Neural progenitor cell (in vitro differentiated cells): ENCODE measurements at regions not wholly inside any gene's neighbourhood (a gene's known extent, or its start where the extent isn't known, plus 50 kb on each side); places are given as distances from the start of the nearest gene placed in this dataset.

Experiments used
- DNase-seq: peaks from one replicate; pipeline ENCODE4 v3.0.0-alpha.2; 2016; ENCODE audit warnings: low spot score
- H2AFZ ChIP-seq: fragments of 200-600 bp; sonication (generic); replicated peaks from 2 replicates; pipeline ENCODE4 v1.6.1; 2016; ENCODE audit warnings: antibody characterized with exemption
- H3F3A ChIP-seq: fragments of 200-600 bp; sonication (generic); 2 replicates; pipeline ENCODE4 v1.6.1; 2016; ENCODE audit warnings: antibody characterized with exemption, low read depth
- H3K27ac ChIP-seq: fragments of 200-600 bp; sonication (generic); 2 replicates; pipeline ENCODE4 v1.5.1; 2016; ENCODE audit warnings: mild to moderate bottlenecking
- H3K27me3 ChIP-seq: fragments of 200-600 bp; sonication (generic); 2 replicates; pipeline ENCODE4 v1.6.1; 2016; ENCODE audit warnings: mild to moderate bottlenecking, moderate library complexity
- H3K36me3 ChIP-seq: fragments of 200-600 bp; sonication (generic); 2 replicates; pipeline ENCODE4 v1.5.1; 2016
- H3K4me1 ChIP-seq: fragments of 200-600 bp; sonication (generic); 2 replicates; pipeline ENCODE4 v1.6.1; 2016; ENCODE audit warnings: mixed run types
- H3K4me2 ChIP-seq: fragments of 200-600 bp; sonication (generic); 2 replicates; pipeline ENCODE4 v1.6.1; 2016
- H3K4me3 ChIP-seq: fragments of 200-600 bp; sonication (generic); 2 replicates; pipeline ENCODE4 v1.5.1; 2016
- H3K79me2 ChIP-seq: fragments of 200-600 bp; sonication (generic); 2 replicates; pipeline ENCODE4 v1.6.1; 2016; ENCODE audit warnings: low read depth
- H3K9ac ChIP-seq: fragments of 200-600 bp; sonication (generic); 2 replicates; pipeline ENCODE4 v1.6.1; 2016
- H3K9me3 ChIP-seq: fragments of 200-600 bp; sonication (generic); 2 replicates; pipeline ENCODE4 v1.5.1; 2016; ENCODE audit warnings: low read depth
- H4K20me1 ChIP-seq: fragments of 200-600 bp; sonication (generic); 2 replicates; pipeline ENCODE4 v1.6.1; 2016; ENCODE audit warnings: low read depth
- H3K27ac Mint-ChIP-seq: 3 replicates; pipeline ENCODE4 v1.8.0; 2021; ENCODE audit warnings: mixed read lengths
- H3K27me3 Mint-ChIP-seq: 2 replicates; pipeline ENCODE4 v1.8.0; 2022; ENCODE audit warnings: low read depth, mild to moderate bottlenecking, inconsistent platforms, moderate library complexity, mixed read lengths; ENCODE audit not compliant: insufficient read depth
- H3K36me3 Mint-ChIP-seq: 3 replicates; pipeline ENCODE4 v1.8.0; 2021; ENCODE audit warnings: mixed read lengths
- H3K4me1 Mint-ChIP-seq: 3 replicates; pipeline ENCODE4 v1.8.0; 2021; ENCODE audit warnings: mixed read lengths
- H3K4me3 Mint-ChIP-seq: 3 replicates; pipeline ENCODE4 v1.8.0; 2021; ENCODE audit warnings: mild to moderate bottlenecking, moderate library complexity, mixed read lengths
- H3K9me3 Mint-ChIP-seq: 3 replicates; pipeline ENCODE4 v1.8.0; 2020; ENCODE audit warnings: mixed read lengths
- EZH2 ChIP-seq: fragments of 200-600 bp; sonication (generic); IDR thresholded peaks from 2 replicates; pipeline ENCODE4 v1.6.1; 2017; ENCODE audit warnings: antibody characterized with exemption, mild to moderate bottlenecking, moderate library complexity
- EZH2phosphoT487 ChIP-seq: fragments of 200-600 bp; sonication (generic); IDR thresholded peaks from 2 replicates; pipeline ENCODE4 v1.6.1; 2017; ENCODE audit warnings: antibody characterized with exemption
- TF ChIP-seq, protein P1 (sequence below): fragments of 200-600 bp; sonication (generic); IDR thresholded peaks from 2 replicates; pipeline ENCODE4 v1.5.1; 2017; ENCODE audit warnings: antibody characterized with exemption, mild to moderate bottlenecking

DNA sequence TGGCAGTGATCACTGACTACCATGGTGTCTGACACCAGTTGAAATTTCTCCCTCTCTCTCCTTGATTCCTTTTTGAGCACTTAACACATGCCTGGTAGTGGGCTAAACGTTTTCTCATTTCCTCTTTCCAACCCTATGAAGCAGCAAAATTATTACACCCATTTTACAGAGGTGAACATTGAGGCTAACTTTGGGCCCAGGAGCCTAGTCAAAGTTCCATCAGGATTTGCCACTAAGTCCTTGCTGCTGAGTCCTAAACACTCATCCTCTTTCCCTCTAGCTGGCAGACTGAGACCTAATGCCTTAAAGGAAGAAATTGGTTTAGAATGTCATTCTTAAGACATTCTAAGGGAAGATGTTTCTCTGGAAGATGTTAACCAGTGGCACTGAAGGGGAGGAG lies 74.7 kb upstream of the IRX3 start:
- Histone ChIP-seq H3K36me3 (no peaks in the 10 kb centered on the region), H3K4me1 (peaks cover 47% of the 10 kb centered on the region), H3K4me3 (no peak overlapping the region), H3K9me3 (no peaks in the 10 kb centered on the region), H3K27me3 (peaks cover 3% of the 10 kb centered on the region), H3K79me2 (no peaks in the 10 kb centered on the region), H3F3A (peaks cover 27% of the 10 kb centered on the region), H3K27ac (no peak overlapping the region), H4K20me1 (no peaks in the 10 kb centered on the region), H3K9ac (no peak overlapping the region), H3K4me2 (peak overlapping the region; percentile 60), H2AFZ (no peak overlapping the region)
- Mint-ChIP-seq H3K36me3 (no peaks in the 10 kb centered on the region), H3K4me3 (peak overlapping the region; percentile 14), H3K9me3 (no peaks in the 10 kb centered on the region), H3K27me3 (peaks cover 16% of the 10 kb centered on the region), H3K4me1 (peaks cover 52% of the 10 kb centered on the region), H3K27ac (no peak overlapping the region)
- TF ChIP-seq, protein P1, sequence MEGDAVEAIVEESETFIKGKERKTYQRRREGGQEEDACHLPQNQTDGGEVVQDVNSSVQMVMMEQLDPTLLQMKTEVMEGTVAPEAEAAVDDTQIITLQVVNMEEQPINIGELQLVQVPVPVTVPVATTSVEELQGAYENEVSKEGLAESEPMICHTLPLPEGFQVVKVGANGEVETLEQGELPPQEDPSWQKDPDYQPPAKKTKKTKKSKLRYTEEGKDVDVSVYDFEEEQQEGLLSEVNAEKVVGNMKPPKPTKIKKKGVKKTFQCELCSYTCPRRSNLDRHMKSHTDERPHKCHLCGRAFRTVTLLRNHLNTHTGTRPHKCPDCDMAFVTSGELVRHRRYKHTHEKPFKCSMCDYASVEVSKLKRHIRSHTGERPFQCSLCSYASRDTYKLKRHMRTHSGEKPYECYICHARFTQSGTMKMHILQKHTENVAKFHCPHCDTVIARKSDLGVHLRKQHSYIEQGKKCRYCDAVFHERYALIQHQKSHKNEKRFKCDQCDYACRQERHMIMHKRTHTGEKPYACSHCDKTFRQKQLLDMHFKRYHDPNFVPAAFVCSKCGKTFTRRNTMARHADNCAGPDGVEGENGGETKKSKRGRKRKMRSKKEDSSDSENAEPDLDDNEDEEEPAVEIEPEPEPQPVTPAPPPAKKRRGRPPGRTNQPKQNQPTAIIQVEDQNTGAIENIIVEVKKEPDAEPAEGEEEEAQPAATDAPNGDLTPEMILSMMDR: no peak
- no peak for TF ChIP-seq EZH2
- no peak for TF ChIP-seq EZH2phosphoT487
- DNase-seq: no peak

DNA sequence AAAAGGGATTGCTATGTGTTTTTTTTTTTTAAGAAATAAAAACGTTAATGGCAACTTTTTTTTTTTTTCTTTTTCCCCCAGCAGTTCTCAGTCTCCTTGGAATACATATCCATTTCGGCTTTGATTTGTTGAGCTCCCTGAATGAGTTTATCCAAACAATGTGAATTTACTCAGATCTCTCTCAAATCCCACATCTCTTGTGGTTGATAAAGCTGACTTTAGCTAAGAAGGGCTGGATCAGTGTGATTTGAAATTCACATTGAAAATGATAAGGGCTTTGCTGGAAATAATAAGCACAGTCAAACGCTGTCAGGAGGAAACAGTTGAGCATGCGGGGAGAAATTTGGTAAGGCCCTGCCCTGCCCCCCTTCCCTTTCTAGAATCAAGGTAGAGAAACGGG lies 74.1 kb upstream of the IRX3 start:
- Mint-ChIP-seq H3K36me3 (no peaks in the 10 kb centered on the region), H3K27me3 (peaks cover 16% of the 10 kb centered on the region), H3K4me3 (no peak overlapping the region), H3K9me3 (peaks cover 2% of the 10 kb centered on the region), H3K4me1 (peaks cover 52% of the 10 kb centered on the region), H3K27ac (peak overlapping the region; percentile 34)
- Histone ChIP-seq H3K9me3 (no peaks in the 10 kb centered on the region), H3K36me3 (no peaks in the 10 kb centered on the region), H3K9ac (no peak overlapping the region), H3K4me1 (peaks cover 47% of the 10 kb centered on the region), H3F3A (peaks cover 27% of the 10 kb centered on the region), H3K79me2 (no peaks in the 10 kb centered on the region), H4K20me1 (no peaks in the 10 kb centered on the region), H3K4me3 (no peak overlapping the region), H3K27me3 (peaks cover 3% of the 10 kb centered on the region), H3K27ac (no peak overlapping the region), H3K4me2 (peak overlapping the region; percentile 40), H2AFZ (no peak overlapping the region)
- no peak for DNase-seq
- TF ChIP-seq EZH2: no peak

DNA sequence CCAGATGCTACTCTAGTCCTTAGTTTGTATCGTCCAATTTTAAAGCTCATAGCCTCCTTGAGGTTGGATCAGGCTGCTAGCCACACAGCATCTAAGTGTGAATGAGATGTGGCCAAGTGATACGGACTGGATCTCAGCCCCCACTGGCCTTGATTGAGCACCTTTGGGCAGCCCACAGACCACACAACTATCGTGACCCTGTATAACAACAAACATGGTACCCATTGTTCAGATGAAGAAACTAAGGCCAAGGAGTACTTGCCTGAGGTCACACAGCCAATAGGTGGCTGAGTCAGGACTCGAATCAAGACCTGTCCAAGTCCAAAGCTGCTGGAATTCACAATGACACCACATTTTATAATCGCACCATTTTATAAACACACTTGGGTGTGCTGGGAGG lies 73.0 kb upstream of the IRX3 start:
- TF ChIP-seq EZH2 (no peak), EZH2phosphoT487 (no peak)
- TF ChIP-seq, protein P1: no peak
- H3K36me3 ChIP-seq: no peaks in the 10 kb centered on the region
- no peak for DNase-seq
- no peak overlapping the region for H2AFZ ChIP-seq
- peaks cover 6% of the 10 kb centered on the region for H3K9me3 ChIP-seq
- Mint-ChIP-seq H3K27ac (no peak overlapping the region), H3K4me3 (no peak overlapping the region), H3K36me3 (no peaks in the 10 kb centered on the region), H3K9me3 (peaks cover 9% of the 10 kb centered on the region), H3K4me1 (peaks cover 52% of the 10 kb centered on the region), H3K27me3 (peaks cover 14% of the 10 kb centered on the region)
- H3K4me2 ChIP-seq: no peak overlapping the region
- peaks cover 3% of the 10 kb centered on the region for H3K27me3 ChIP-seq
- no peak overlapping the region for H3K9ac ChIP-seq
- no peaks in the 10 kb centered on the region for H3K79me2 ChIP-seq
- H3K4me1 ChIP-seq: peaks cover 47% of the 10 kb centered on the region
- H4K20me1 ChIP-seq: no peaks in the 10 kb centered on the region
- no peak overlapping the region for H3K27ac ChIP-seq
- H3K4me3 ChIP-seq: no peak overlapping the region
- peaks cover 27% of the 10 kb centered on the region for H3F3A ChIP-seq

DNA sequence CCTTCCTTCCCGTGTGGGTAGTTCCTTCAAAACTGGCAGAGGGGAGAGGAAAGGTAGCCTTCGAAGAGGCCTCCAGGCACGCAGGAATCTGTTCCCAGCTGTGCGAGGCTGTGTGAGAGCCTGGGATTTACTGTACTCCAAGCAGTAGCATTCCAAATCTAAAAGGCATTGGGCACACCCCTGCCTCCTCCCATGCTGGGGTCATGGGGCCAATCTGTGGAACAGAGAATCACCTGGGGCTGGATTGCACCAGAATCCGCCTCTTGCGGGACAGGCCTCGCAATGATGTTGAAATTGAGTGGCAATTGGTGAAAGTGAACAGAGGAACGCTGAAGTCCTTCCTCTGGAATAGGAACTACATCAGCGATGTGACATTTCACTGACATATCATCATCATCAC lies 72.5 kb upstream of the IRX3 start:
- Histone ChIP-seq H3K9me3 (peaks cover 6% of the 10 kb centered on the region), H3K4me1 (peaks cover 47% of the 10 kb centered on the region), H3K9ac (no peak overlapping the region), H3K27ac (no peak overlapping the region), H3K4me3 (no peak overlapping the region), H3K4me2 (no peak overlapping the region), H3K27me3 (peaks cover 3% of the 10 kb centered on the region), H3F3A (peaks cover 27% of the 10 kb centered on the region), H2AFZ (no peak overlapping the region), H4K20me1 (no peaks in the 10 kb centered on the region), H3K79me2 (no peaks in the 10 kb centered on the region), H3K36me3 (no peaks in the 10 kb centered on the region)
- H3K27me3 Mint-ChIP-seq: peaks cover 14% of the 10 kb centered on the region
- H3K4me1 Mint-ChIP-seq: peaks cover 52% of the 10 kb centered on the region
- H3K9me3 Mint-ChIP-seq: peaks cover 14% of the 10 kb centered on the region
- H3K4me3 Mint-ChIP-seq: no peak overlapping the region
- TF ChIP-seq EZH2phosphoT487 (no peak), EZH2 (no peak)
- TF ChIP-seq, protein P1: no peak
- no peak overlapping the region for H3K27ac Mint-ChIP-seq
- H3K36me3 Mint-ChIP-seq: peaks cover 1% of the 10 kb centered on the region
- peak; percentile 28 for DNase-seq
